H1 (cell line): ENCODE measurements at regions not wholly inside any gene's neighbourhood (a gene's known extent, or its start where the extent isn't known, plus 50 kb on each side); places are given as distances from the start of the nearest gene placed in this dataset.

ENCODE experiments used
- CBX5 ChIP-seq: fragments of 300-800, 300-1000 bp; sonication (generic); IDR thresholded peaks from 2 replicates; pipeline ENCODE4 v1.7.1; 2016; ENCODE audit warnings: antibody characterized with exemption, low read length, low read depth
- CBX8 ChIP-seq: fragments of 300-800, 300-1000 bp; sonication (generic); IDR thresholded peaks from 2 replicates; pipeline ENCODE4 v1.7.1; 2016; ENCODE audit warnings: low read depth, low read length, borderline replicate concordance
- CEBPB ChIP-seq: IDR thresholded peaks from 2 replicates; pipeline ENCODE4 v1.6.1; 2012; ENCODE audit warnings: low read depth, low read length
- CHD2 ChIP-seq: IDR thresholded peaks from 2 replicates; pipeline ENCODE4 v1.6.1; 2012; ENCODE audit warnings: low read length, improper control_type of control experiment
- CREB1 ChIP-seq: IDR thresholded peaks from 2 replicates; pipeline ENCODE4 v1.6.1; 2012; ENCODE audit warnings: inconsistent platforms
- CTCF ChIP-seq, 3 experiments: IDR thresholded peaks; 1 replicate in 2 of 3; 2 replicates in 1 of 3; pipeline versions ENCODE4 v1.5.1 to v1.6.1; 2011; ENCODE audit warnings: low read length in 3 of 3, mild to moderate bottlenecking in 3 of 3, inconsistent platforms in 2 of 3, low read depth in 1 of 3, moderate library complexity in 1 of 3; ENCODE audit not compliant: insufficient read depth in 1 of 3; ENCODE audit errors: control extremely low read depth in 1 of 3
- E2F6 ChIP-seq: IDR thresholded peaks from 2 replicates; pipeline ENCODE4 v1.6.1; 2012; ENCODE audit warnings: inconsistent platforms
- EZH2 ChIP-seq: fragments of 200-600 bp; sonication (generic); IDR thresholded peaks from 2 replicates; pipeline ENCODE4 v1.7.1; 2012; ENCODE audit warnings: low read depth, mild to moderate bottlenecking, moderate library complexity, low read length, inconsistent platforms; ENCODE audit not compliant: severe bottlenecking
- JUND ChIP-seq: IDR thresholded peaks from 2 replicates; pipeline ENCODE4 v1.6.1; 2011; ENCODE audit warnings: mild to moderate bottlenecking, improper control_type of control experiment, low read length
- KDM1A ChIP-seq: fragments of 200-600, 300-600 bp; sonication (generic); IDR thresholded peaks from 2 replicates; pipeline ENCODE4 v1.7.1; 2016; ENCODE audit warnings: mild to moderate bottlenecking, low read length, borderline replicate concordance
- NRF1 ChIP-seq: IDR thresholded peaks from 2 replicates; pipeline ENCODE4 v1.6.1; 2011; ENCODE audit warnings: mild to moderate bottlenecking, low read depth, low read length, improper control_type of control experiment
- RBBP5 ChIP-seq: IDR thresholded peaks from 2 replicates; pipeline ENCODE4 v1.7.1; 2012; ENCODE audit warnings: low read depth, mild to moderate bottlenecking, inconsistent platforms, low read length, moderate library complexity, borderline replicate concordance
- SAP30 ChIP-seq: fragments of 300-600 bp; sonication (generic); IDR thresholded peaks from 2 replicates; pipeline ENCODE4 v1.7.1; 2012; ENCODE audit warnings: low read length, moderate library complexity, mild to moderate bottlenecking, inconsistent platforms; ENCODE audit not compliant: insufficient read depth, insufficient replicate concordance
- SIN3A ChIP-seq, 2 experiments: IDR thresholded peaks in 1 of 2; conservative IDR thresholded peaks in 1 of 2; 2 replicates each; pipeline ENCODE4 v1.6.1; 2011 to 2012; ENCODE audit warnings: low read length in 2 of 2, improper control_type of control experiment in 1 of 2, low read depth in 1 of 2, mild to moderate bottlenecking in 1 of 2
- SP4 ChIP-seq: IDR thresholded peaks from 2 replicates; pipeline ENCODE4 v1.6.1; 2012; ENCODE audit warnings: low read length, inconsistent platforms
- TAF7 ChIP-seq: optimal IDR thresholded peaks from 2 replicates; pipeline ENCODE3; 2011; ENCODE audit warnings: low read depth, mild to moderate bottlenecking, inconsistent platforms, low read length, moderate library complexity, borderline replicate concordance
- TEAD4 ChIP-seq: IDR thresholded peaks from 2 replicates; pipeline ENCODE4 v1.6.1; 2012; ENCODE audit warnings: low read depth, low read length, inconsistent platforms, mixed read lengths

DNA sequence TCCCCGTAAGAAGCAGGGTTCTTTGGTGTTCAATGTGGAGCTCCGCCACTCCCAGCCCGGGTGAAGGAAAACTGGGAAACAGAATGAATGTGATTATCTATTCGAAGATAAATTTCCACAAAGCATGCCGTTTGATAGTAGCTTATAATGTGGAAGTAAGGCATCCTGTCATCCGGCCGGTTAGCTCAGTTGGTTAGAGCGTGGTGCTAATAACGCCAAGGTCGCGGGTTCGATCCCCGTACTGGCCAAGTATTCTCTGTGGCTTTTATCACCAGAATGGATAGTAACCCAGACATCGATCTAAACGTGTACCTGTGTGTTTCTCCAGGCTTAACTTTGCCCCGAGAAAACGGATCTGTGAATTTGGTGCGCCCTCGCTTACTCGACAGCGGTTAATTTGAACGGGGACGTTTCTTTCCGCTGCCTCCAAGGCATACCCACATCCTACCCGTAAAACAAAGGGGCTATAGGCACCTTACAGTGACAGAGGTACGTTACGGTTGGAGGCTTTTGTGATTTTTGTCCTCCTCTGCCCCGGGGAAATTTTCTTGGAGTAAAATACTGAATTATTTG lies 215.2 kb upstream of the ZNF184 start (continued):
- TF ChIP-seq NRF1, result no peak; the same call in 1 of the 2 replicates
- peak; percentile 55 for TF ChIP-seq CREB1
- TF ChIP-seq RBBP5, result no peak; the same call in 1 of the 2 replicates
- no peak for TF ChIP-seq JUND
- 0 out of 2 replicates have a peak, but pooled peaks have one; percentile 30 for TF ChIP-seq KDM1A
- TF ChIP-seq CHD2, result no peak
- peak; percentile 72 to 82; a peak in 1 of 4 replicates for TF ChIP-seq SIN3A (conservative IDR thresholded peaks at IDR 0.05 in 1 of 2, IDR thresholded peaks at IDR 0.05 in 1 of 2; ENCODE audit: low read depth in 1 of 2, low read length in 2 of 2)
- 0 out of 2 replicates have a peak, but pooled peaks have one; percentile 50 for TF ChIP-seq SP4
- TF ChIP-seq EZH2, result no peak
- no peak for TF ChIP-seq SAP30
- TF ChIP-seq CBX8, result no peak
- TF ChIP-seq E2F6, result no peak
- no peak for TF ChIP-seq CBX5
- TF ChIP-seq CEBPB, result peak; percentile 76; the same call in 1 of the 2 replicates
- no peak for TF ChIP-seq CTCF (IDR thresholded peaks at IDR 0.05; ENCODE audit: control extremely low read depth in 1 of 3, insufficient read depth in 1 of 3, low read depth in 1 of 3, low read length in 3 of 3)
- peak; percentile 84 for TF ChIP-seq TAF7
- TF ChIP-seq TEAD4, result peak; percentile 77
